Bronchial epithelial cell (primary cell): ENCODE measurements at regions not wholly inside any gene's neighbourhood (a gene's known extent, or its start where the extent isn't known, plus 50 kb on each side); places are given as distances from the start of the nearest gene placed in this dataset.

Experiments
- DNase-seq: peaks from one replicate; pipeline ENCODE4 v3.0.0-alpha.2; 2010; ENCODE audit warnings: low read depth
- FAIRE-seq: peaks from 2 replicates; lab custom pipeline; 2011; peaks lifted over from hg19 to GRCh38; lab: Jason Lieb, UNC
- H3K27me3 ChIP-seq: 2 replicates; pipeline ENCODE4 v1.5.1; 2011; ENCODE audit warnings: low read length; ENCODE audit not compliant: control insufficient read depth, insufficient read depth
- H3K36me3 ChIP-seq: 2 replicates; pipeline ENCODE4 v1.5.1; 2011; ENCODE audit warnings: low read length; ENCODE audit not compliant: control insufficient read depth, insufficient read depth
- H3K4me3 ChIP-seq: 2 replicates; pipeline ENCODE4 v1.5.1; 2011; ENCODE audit warnings: mild to moderate bottlenecking, low read depth, low read length, control low read depth
- TF ChIP-seq, protein P1 (sequence below): IDR thresholded peaks from 2 replicates; pipeline ENCODE4 v1.5.1; 2011; ENCODE audit warnings: mild to moderate bottlenecking, moderate library complexity, low read length, control low read depth, inconsistent platforms; ENCODE audit not compliant: insufficient read depth, severe bottlenecking

DNA sequence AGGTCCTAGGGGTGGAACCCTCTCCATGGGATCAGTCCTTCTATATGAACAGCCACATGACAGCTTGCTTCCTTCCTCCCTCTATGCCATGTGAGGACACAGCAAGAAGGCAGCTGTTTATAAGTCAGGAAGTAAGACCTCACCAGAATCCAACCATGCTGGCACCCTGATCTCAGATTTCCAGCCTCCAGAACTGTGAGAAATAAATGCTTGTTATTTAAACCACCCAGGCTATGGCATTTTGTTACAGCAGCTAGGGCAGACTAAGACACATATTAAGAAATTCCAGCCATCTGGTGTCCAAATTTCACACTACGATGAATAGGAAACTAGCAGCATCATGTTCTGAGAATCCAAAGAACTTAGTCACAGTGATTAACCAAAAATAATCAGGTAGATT, 140.1 kb downstream of the ZFAND4 start:
- FAIRE-seq (no peak), DNase-seq (peak; percentile 29)
- Histone ChIP-seq H3K36me3 (no peaks in the 10 kb centered on the region), H3K4me3 (no peak overlapping the region), H3K27me3 (no peaks in the 10 kb centered on the region)
- TF ChIP-seq, protein P1, sequence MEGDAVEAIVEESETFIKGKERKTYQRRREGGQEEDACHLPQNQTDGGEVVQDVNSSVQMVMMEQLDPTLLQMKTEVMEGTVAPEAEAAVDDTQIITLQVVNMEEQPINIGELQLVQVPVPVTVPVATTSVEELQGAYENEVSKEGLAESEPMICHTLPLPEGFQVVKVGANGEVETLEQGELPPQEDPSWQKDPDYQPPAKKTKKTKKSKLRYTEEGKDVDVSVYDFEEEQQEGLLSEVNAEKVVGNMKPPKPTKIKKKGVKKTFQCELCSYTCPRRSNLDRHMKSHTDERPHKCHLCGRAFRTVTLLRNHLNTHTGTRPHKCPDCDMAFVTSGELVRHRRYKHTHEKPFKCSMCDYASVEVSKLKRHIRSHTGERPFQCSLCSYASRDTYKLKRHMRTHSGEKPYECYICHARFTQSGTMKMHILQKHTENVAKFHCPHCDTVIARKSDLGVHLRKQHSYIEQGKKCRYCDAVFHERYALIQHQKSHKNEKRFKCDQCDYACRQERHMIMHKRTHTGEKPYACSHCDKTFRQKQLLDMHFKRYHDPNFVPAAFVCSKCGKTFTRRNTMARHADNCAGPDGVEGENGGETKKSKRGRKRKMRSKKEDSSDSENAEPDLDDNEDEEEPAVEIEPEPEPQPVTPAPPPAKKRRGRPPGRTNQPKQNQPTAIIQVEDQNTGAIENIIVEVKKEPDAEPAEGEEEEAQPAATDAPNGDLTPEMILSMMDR, result no peak

DNA sequence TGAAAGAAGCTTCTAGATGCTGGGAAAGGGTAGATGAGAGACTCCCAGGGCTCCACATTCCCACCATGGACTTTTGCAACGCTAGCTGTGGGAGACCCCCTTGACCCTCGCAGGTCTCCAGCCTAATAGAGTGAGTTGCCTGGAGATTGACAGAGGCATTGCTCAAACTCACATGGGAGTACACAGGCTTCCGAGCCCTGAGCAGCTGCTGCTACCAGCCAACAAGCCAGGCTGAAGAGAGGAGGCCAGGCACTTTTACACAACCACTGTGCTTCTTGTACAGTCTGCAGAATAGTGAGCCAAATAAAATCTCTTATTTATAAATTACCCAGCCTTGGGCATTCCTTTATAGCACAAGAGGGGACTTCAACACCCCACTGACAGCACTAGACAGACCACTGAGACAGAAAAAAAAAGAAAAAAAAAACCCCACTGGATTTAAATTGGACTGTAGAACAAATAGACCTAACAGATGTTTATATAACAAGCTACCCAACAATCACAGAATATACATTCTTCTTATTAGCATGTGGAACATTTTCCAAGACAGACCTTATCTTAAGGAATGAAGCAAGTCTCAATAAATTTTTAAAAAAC, 146.2 kb downstream of the ZFAND4 start:
- Histone ChIP-seq H3K36me3 (no peaks in the 10 kb centered on the region), H3K4me3 (no peak overlapping the region), H3K27me3 (no peaks in the 10 kb centered on the region)
- TF ChIP-seq, protein P1, result no peak
- DNase-seq (no peak), FAIRE-seq (no peak)

DNA sequence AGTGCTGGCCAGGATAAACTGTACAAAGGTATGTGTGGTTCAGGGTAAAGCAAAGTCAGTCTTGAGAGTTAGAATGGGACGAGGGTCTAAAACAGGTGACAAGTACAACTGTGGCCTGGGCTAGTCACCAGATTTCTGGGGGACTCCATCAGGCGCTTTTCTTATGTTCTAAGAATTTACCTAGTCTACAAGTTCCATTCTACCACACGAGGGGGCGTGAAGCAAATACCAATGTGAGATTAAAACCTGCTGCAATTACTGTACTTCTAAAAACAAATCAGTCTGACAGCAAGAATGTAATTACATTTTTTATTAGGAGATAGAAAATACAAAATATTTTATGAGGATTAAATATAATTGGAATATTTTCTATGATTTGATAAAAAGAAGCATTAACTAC, 146.5 kb downstream of the ALOX5 start:
- FAIRE-seq (no peak), DNase-seq (no peak)
- Histone ChIP-seq H3K36me3 (no peaks in the 10 kb centered on the region), H3K4me3 (no peak overlapping the region), H3K27me3 (no peaks in the 10 kb centered on the region)
- TF ChIP-seq, protein P1, result no peak

DNA sequence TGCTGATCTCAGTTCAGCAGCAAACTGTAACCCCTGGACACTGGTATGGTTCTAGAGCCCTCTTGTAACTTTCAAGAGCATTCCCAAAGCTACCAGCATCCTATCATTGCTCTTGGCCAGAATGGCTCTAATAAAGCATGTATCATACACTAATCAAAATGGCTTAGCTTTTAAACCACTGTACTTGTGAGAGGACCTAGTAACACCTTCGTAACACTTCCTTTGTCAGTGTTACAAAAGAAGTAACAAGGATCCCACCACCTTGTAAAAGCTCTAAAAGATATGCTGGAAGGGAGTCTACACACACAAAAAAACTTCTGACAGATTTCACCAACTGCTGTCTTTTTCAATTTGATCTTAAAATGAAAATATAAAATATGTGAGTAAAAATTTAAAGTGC, 144.7 kb downstream of the ALOX5 start:
- no peak for FAIRE-seq
- no peak for DNase-seq
- Histone ChIP-seq H3K27me3 (no peaks in the 10 kb centered on the region), H3K36me3 (no peaks in the 10 kb centered on the region), H3K4me3 (no peak overlapping the region)
- TF ChIP-seq, protein P1, result no peak

DNA sequence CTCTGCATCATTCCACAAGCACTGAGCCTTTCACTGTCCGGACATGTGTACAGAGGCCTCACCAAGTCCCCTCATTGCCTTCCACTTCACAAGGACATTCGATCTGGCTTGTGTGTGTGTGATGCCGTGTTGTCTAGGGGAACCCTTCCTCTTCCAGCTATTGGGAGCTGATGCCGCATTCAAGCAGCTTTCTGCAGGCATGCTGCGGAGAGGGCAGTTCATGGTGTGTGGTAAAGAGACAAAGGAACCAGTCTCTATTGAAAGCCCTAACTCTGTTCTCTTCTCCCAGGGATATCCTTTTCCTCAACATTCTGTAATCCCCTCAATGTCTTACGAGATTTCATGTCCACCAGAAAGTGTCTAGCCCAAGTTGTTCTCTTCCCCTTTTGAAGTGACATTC, 141.6 kb downstream of the ALOX5 start:
- TF ChIP-seq, protein P1, result no peak
- FAIRE-seq (no peak), DNase-seq (no peak)
- Histone ChIP-seq H3K4me3 (no peak overlapping the region), H3K36me3 (no peaks in the 10 kb centered on the region), H3K27me3 (no peaks in the 10 kb centered on the region)
